ENCODE measurements at regions not wholly inside any gene's neighbourhood (a gene's known extent, or its start where the extent isn't known, plus 50 kb on each side); places are given as distances from the start of the nearest gene placed in this dataset.

DNA sequence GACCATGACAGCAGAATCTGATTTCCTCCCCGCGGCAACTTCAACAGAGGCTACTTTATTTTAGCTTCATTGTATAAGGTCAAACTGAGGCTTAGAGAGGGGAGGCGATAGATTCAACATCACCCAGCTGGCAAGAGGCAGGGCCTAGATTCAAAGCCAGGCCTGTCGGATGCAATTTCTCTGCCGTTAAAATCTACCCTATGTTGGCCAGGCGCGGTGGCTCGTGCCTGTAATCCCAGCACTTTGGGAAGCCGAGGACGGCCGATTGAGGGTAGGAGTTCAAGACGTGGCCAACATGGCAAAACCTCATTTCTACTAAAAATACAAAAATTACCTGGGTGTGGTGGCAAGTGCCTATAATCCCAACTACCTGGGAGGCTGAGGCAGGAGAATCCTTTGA lies 182.2 kb downstream of the BCOR start:
- H2AFZ ChIP-seq, result no peak overlapping the region
- in situ Hi-C loops (cut with MboI), result no loop called here
- no peaks in the 10 kb centered on the region for H3K9me2 ChIP-seq (ENCODE audit: insufficient read depth)
- H3K27me3 ChIP-seq (replicated peaks; ENCODE audit: insufficient read depth), result no peaks in the 10 kb centered on the region
- WGBS, 2 experiments (ENCODE audit: low coverage in 1 of 2, low lambda C conversion rate in 2 of 2, missing lambda C conversion rate in 2 of 2), result 96 to 99% methylated on average over 10 to 12 of the region's 12 CpGs
- no peaks in the 10 kb centered on the region for H3K9me3 ChIP-seq (ENCODE audit: low read depth)
- no peak overlapping the region for H3K4me2 ChIP-seq (ENCODE audit: unreplicated experiment)
- H3K27ac ChIP-seq, result no peak overlapping the region
- TF ChIP-seq EZH2 (IDR thresholded peaks at IDR 0.05; ENCODE audit: insufficient read depth, poor library complexity, severe bottlenecking), result no peak
- TF ChIP-seq EZH2phosphoT487 (IDR thresholded peaks at IDR 0.05; ENCODE audit: insufficient read depth, low read depth), result no peak
- H3K4me3 ChIP-seq, result no peak overlapping the region
- H3K36me3 ChIP-seq (ENCODE audit: low read depth), result no peaks in the 10 kb centered on the region
- no peaks in the 10 kb centered on the region for H3K79me2 ChIP-seq (ENCODE audit: insufficient read depth)
- no peak overlapping the region for H3K9ac ChIP-seq
- H3F3A ChIP-seq (ENCODE audit: insufficient read depth), result no peaks in the 10 kb centered on the region
- no peak for DNase-seq
- H4K20me1 ChIP-seq (ENCODE audit: insufficient read depth), result no peaks in the 10 kb centered on the region
- no peaks in the 10 kb centered on the region for H3K4me1 ChIP-seq (ENCODE audit: insufficient read depth)

DNA sequence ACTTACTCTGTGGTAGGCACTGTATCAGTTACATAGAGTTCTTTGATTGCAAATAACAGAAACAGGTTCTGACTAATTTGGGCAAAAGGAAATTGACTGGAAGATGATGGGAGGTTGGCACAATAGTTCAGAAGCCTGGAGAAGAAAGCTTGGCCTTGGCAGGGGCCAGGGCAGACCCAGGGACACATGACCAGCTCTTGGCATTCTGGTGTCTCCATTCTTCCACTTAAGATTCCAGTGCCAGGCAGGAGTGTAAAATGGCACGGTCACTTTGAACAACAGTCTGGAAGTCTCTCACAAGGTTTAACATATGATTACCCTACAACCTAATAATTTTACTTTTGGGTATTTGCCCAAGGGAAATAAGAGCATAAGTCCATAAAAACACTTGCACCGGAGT lies 175.9 kb downstream of the BCOR start:
- no peaks in the 10 kb centered on the region for H3K9me3 ChIP-seq (ENCODE audit: low read depth)
- DNase-seq, result no peak
- H3K4me3 ChIP-seq, result no peak overlapping the region
- no peaks in the 10 kb centered on the region for H3K36me3 ChIP-seq (ENCODE audit: low read depth)
- no peaks in the 10 kb centered on the region for H3F3A ChIP-seq (ENCODE audit: insufficient read depth)
- no peaks in the 10 kb centered on the region for H3K9me2 ChIP-seq (ENCODE audit: insufficient read depth)
- H3K27me3 ChIP-seq (replicated peaks; ENCODE audit: insufficient read depth), result no peaks in the 10 kb centered on the region
- WGBS, 2 experiments (ENCODE audit: low coverage in 1 of 2, low lambda C conversion rate in 2 of 2, missing lambda C conversion rate in 2 of 2), result 100% methylated on average over 2 of the region's 2 CpGs
- in situ Hi-C loops (cut with MboI), result no loop called here
- no peak overlapping the region for H3K27ac ChIP-seq
- no peak overlapping the region for H3K9ac ChIP-seq
- TF ChIP-seq EZH2 (IDR thresholded peaks at IDR 0.05; ENCODE audit: insufficient read depth, poor library complexity, severe bottlenecking) (no peak), EZH2phosphoT487 (IDR thresholded peaks at IDR 0.05; ENCODE audit: insufficient read depth, low read depth) (no peak)
- no peaks in the 10 kb centered on the region for H3K4me1 ChIP-seq (ENCODE audit: insufficient read depth)
- H3K79me2 ChIP-seq (ENCODE audit: insufficient read depth), result no peaks in the 10 kb centered on the region
- no peak overlapping the region for H3K4me2 ChIP-seq (ENCODE audit: unreplicated experiment)
- H4K20me1 ChIP-seq (ENCODE audit: insufficient read depth), result no peaks in the 10 kb centered on the region
- H2AFZ ChIP-seq, result no peak overlapping the region

DNA sequence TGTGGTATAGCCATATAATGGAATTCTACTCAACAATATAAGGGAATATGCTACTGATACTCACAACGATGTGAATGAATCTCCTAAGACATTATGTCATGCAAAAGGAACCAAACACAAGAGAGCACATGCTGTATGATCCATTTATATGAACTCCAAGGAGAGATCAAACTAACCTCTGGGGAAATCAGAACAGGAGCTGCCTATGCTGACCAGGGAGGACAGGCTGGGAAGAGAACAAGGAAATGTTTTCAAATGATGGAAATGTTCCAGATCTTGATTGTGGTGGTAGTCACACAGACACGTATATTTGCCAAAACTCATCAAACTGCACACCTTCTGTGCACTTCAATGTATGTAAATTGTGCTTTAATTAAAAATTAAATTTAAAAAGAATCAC lies 175.3 kb downstream of the BCOR start:
- TF ChIP-seq EZH2phosphoT487 (IDR thresholded peaks at IDR 0.05; ENCODE audit: insufficient read depth, low read depth) (no peak), EZH2 (IDR thresholded peaks at IDR 0.05; ENCODE audit: insufficient read depth, poor library complexity, severe bottlenecking) (no peak)
- 45 to 50% methylated on average over 2 of the region's 2 CpGs for WGBS, 2 experiments (ENCODE audit: low coverage in 1 of 2, low lambda C conversion rate in 2 of 2, missing lambda C conversion rate in 2 of 2)

DNA sequence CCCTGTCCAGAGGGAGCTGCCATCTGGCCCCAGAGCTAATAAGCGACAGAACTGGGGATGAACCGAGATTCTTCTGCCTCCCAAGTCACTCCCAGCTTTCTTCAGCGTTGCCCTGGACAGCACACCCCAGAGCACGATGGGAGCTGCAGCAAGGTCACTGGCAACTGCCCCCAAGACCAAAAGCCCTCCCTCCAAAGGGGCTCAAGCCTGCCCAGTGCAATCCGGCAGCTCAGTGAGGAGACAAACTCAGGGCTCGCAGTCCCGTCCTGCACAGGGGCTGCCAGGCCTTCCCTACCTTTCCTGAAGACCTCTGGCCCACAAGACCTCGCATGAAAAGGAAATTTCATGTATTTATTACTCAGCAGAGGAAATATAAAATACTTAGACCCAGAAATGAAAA lies 174.8 kb downstream of the BCOR start:
- Histone ChIP-seq H3K4me1 (ENCODE audit: insufficient read depth) (no peaks in the 10 kb centered on the region), H3K9me3 (ENCODE audit: low read depth) (no peaks in the 10 kb centered on the region), H3K27ac (no peak overlapping the region), H3K36me3 (ENCODE audit: low read depth) (no peaks in the 10 kb centered on the region), H3K4me2 (ENCODE audit: unreplicated experiment) (no peak overlapping the region), H4K20me1 (ENCODE audit: insufficient read depth) (no peaks in the 10 kb centered on the region), H3K79me2 (ENCODE audit: insufficient read depth) (no peaks in the 10 kb centered on the region), H3K4me3 (no peak overlapping the region), H3K9me2 (ENCODE audit: insufficient read depth) (no peaks in the 10 kb centered on the region), H3K9ac (no peak overlapping the region), H3K27me3 (replicated peaks; ENCODE audit: insufficient read depth) (no peaks in the 10 kb centered on the region), H2AFZ (no peak overlapping the region), H3F3A (ENCODE audit: insufficient read depth) (no peaks in the 10 kb centered on the region)
- DNase-seq, result no peak
- in situ Hi-C loops (cut with MboI), result no loop called here
- WGBS, 2 experiments (ENCODE audit: low coverage in 1 of 2, low lambda C conversion rate in 2 of 2, missing lambda C conversion rate in 2 of 2), result 91 to 95% methylated on average over 7 of the region's 8 CpGs
- TF ChIP-seq EZH2phosphoT487 (IDR thresholded peaks at IDR 0.05; ENCODE audit: insufficient read depth, low read depth) (no peak), EZH2 (IDR thresholded peaks at IDR 0.05; ENCODE audit: insufficient read depth, poor library complexity, severe bottlenecking) (no peak)

More for the DNA sequence above, 175.3 kb downstream of the BCOR start:
- H3F3A ChIP-seq (ENCODE audit: insufficient read depth), result no peaks in the 10 kb centered on the region
- no peak overlapping the region for H3K4me2 ChIP-seq (ENCODE audit: unreplicated experiment)
- H3K27me3 ChIP-seq (replicated peaks; ENCODE audit: insufficient read depth), result no peaks in the 10 kb centered on the region
- no peak overlapping the region for H3K9ac ChIP-seq
- no peak overlapping the region for H3K4me3 ChIP-seq
- H3K79me2 ChIP-seq (ENCODE audit: insufficient read depth), result no peaks in the 10 kb centered on the region
- H3K36me3 ChIP-seq (ENCODE audit: low read depth), result no peaks in the 10 kb centered on the region
- no peak for DNase-seq
- no peaks in the 10 kb centered on the region for H3K4me1 ChIP-seq (ENCODE audit: insufficient read depth)
- no peak overlapping the region for H2AFZ ChIP-seq
- H3K9me2 ChIP-seq (ENCODE audit: insufficient read depth), result no peaks in the 10 kb centered on the region
- in situ Hi-C loops (cut with MboI), result no loop called here
- no peak overlapping the region for H3K27ac ChIP-seq
- no peaks in the 10 kb centered on the region for H4K20me1 ChIP-seq (ENCODE audit: insufficient read depth)
- no peaks in the 10 kb centered on the region for H3K9me3 ChIP-seq (ENCODE audit: low read depth)

DNA sequence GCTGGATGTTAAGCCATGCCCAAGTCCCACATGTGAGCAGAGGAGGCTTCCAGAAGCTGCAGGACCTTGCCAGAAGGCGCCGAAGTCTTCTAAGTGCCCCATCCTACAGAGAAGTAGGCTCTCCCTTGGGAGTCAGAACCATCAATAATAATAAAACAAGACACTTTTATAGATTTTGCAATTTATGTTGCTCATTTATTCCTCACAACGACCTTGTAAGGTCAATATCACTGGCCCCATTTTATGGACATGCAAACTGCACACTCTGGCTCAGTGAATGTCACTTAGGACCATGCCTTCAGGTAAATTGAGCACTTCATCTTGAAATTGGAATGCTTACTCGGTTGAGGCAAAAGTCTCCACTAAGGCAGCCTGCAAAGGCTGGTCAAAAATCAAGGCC lies 170.4 kb downstream of the BCOR start:
- H3K27me3 ChIP-seq (replicated peaks; ENCODE audit: insufficient read depth), result no peaks in the 10 kb centered on the region
- no peak for TF ChIP-seq EZH2 (IDR thresholded peaks at IDR 0.05; ENCODE audit: insufficient read depth, poor library complexity, severe bottlenecking)
- TF ChIP-seq EZH2phosphoT487 (IDR thresholded peaks at IDR 0.05; ENCODE audit: insufficient read depth, low read depth), result no peak
- no peaks in the 10 kb centered on the region for H3K9me2 ChIP-seq (ENCODE audit: insufficient read depth)

More for the DNA sequence above, 170.4 kb downstream of the BCOR start:
- Histone ChIP-seq H3K4me3 (no peak overlapping the region), H3K4me1 (ENCODE audit: insufficient read depth) (no peaks in the 10 kb centered on the region), H3K4me2 (ENCODE audit: unreplicated experiment) (no peak overlapping the region), H4K20me1 (ENCODE audit: insufficient read depth) (no peaks in the 10 kb centered on the region), H3K36me3 (ENCODE audit: low read depth) (no peaks in the 10 kb centered on the region), H3K9ac (no peak overlapping the region), H3K27ac (no peak overlapping the region), H3K79me2 (ENCODE audit: insufficient read depth) (no peaks in the 10 kb centered on the region), H2AFZ (no peak overlapping the region), H3F3A (ENCODE audit: insufficient read depth) (no peaks in the 10 kb centered on the region), H3K9me3 (ENCODE audit: low read depth) (no peaks in the 10 kb centered on the region)
- 66 to 69% methylated on average over 4 of the region's 4 CpGs for WGBS, 2 experiments (ENCODE audit: low coverage in 1 of 2, low lambda C conversion rate in 2 of 2, missing lambda C conversion rate in 2 of 2)
- in situ Hi-C loops (cut with MboI), result no loop called here
- DNase-seq, result no peak
